ENCODE measurements at regions not wholly inside any gene's neighbourhood (a gene's known extent, or its start where the extent isn't known, plus 50 kb on each side); places are given as distances from the start of the nearest gene placed in this dataset.

GRCh38 chr21:16181018-16181417, 451.2 kb downstream of the USP25 start:
- no peaks in the 10 kb centered on the region for H4K20me1 ChIP-seq (replicated peaks; ENCODE audit: insufficient read depth)
- peaks cover 25% of the 10 kb centered on the region for H3K4me1 Mint-ChIP-seq
- H2AFZ ChIP-seq: no peak overlapping the region

More at GRCh38 chr21:16181018-16181417, 451.2 kb downstream of the USP25 start:
- Histone ChIP-seq H3K9me2 (ENCODE audit: insufficient read depth) (no peaks in the 10 kb centered on the region), H3K27me3 (ENCODE audit: insufficient read depth) (no peaks in the 10 kb centered on the region), H3K4me1 (ENCODE audit: insufficient read depth) (no peaks in the 10 kb centered on the region; the same call in 1 of the 2 replicates), H3K36me3 (ENCODE audit: insufficient read depth) (no peaks in the 10 kb centered on the region), H3K4me2 (no peak overlapping the region), H3F3A (replicated peaks; ENCODE audit: low read depth) (no peaks in the 10 kb centered on the region), H3K4me3 (no peak overlapping the region), H3K27ac (ENCODE audit: low read depth) (no peak overlapping the region), H3K79me2 (replicated peaks; ENCODE audit: insufficient read depth) (no peaks in the 10 kb centered on the region)
- H3K36me3 Mint-ChIP-seq (ENCODE audit: low read depth): no peaks in the 10 kb centered on the region
- DNase-seq (ENCODE audit: low spot score) (no peak), ATAC-seq (no peak)
- H3K27me3 Mint-ChIP-seq (ENCODE audit: insufficient read depth, low read depth, poor library complexity): peaks cover 2% of the 10 kb centered on the region
- H3K9me3 Mint-ChIP-seq: no peaks in the 10 kb centered on the region
- H3K4me3 Mint-ChIP-seq: no peak overlapping the region
- peak overlapping the region; percentile 62; the same call in 1 of the 2 replicates for H3K27ac Mint-ChIP-seq
- no peak for TF ChIP-seq ZNF462 (CRISPR knock-in tag; IDR thresholded peaks at IDR 0.05)
- no peak for TF ChIP-seq POLR2AphosphoS5 (IDR thresholded peaks at IDR 0.05; ENCODE audit: low read depth)

All from GM23338 (cell line).